Hippocampal formation (tissue), 2 donors: ENCODE measurements at regions not wholly inside any gene's neighbourhood (a gene's known extent, or its start where the extent isn't known, plus 50 kb on each side); places are given as distances from the start of the nearest gene placed in this dataset.
"Not testable (repeated sequence)": the region's sequence is repeated elsewhere in the genome, so short reads cannot be mapped to it uniquely, and the experiment has no call there.

Source experiments
- DNase-seq, 2 donors: peaks; one replicate each; lab custom pipeline; 2025; lab: John Stamatoyannopoulos, UW

DNA sequence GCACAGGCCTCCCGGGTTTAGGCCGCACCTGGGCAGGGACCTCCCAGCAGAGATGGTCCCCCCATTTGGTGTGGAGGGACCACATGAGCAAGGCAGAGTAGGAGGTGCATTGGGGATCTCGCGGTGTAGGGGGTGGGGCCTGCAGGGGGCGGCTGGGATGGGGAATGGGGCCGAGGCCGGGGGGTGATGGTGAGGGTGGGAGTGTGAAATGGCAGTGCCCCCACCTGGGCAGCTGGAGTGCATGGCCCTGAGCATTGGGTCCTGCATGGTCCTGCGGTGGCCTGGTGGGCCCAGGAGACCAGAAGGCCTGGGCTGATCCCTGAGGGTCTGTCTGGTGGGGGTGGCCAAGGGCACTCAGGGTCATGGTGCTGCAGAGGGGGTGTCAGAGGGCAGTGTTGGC lies 111.8 kb downstream of the KIF26A start:
- DNase-seq, result no peak

DNA sequence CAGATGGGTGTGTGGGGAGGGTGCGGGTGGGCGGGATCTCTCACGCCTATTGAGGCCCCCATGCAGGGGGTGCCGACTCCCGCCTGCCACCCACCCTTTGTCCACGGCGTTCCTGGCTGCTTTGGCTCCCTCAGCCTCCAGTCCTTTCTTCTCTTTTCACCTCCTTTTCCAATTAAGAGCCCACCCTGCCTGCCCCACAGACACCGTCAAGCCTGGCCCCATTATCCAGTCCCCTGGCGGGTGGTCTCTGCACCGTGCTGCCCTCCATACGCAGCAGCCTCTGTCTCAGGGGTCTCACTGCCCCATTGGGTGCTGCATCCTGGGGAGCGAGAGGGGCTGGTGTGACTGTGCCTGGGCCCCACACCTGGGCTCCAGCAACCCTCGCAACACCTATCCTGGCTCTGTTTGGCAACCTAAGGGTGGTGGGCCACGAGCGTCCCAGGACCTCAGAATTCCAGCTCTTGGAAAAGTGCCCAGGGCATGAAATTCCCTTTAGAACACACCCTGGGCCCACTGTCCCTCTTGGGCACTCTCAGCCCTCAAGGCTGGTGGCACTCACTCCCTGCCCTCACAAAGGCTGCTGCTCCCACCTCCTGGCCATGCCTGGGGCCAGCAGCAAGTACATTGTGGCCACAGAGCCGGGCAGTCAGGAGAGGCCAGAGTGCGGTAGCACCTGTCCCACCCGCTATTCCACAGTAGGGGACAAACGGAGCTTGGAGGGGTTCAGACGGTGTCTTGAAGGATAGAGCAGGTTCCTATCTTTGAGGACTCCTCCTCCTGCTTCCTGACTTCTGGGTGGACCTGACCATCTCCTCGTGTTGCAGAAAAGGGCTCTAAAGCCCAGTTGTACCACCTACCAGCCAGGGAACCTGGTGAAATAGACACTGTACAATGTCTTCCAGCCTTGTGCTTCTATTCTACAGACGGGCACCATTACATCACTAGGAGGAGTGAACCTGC lies 114.1 kb downstream of the KIF26A start:
- no peak for DNase-seq

DNA sequence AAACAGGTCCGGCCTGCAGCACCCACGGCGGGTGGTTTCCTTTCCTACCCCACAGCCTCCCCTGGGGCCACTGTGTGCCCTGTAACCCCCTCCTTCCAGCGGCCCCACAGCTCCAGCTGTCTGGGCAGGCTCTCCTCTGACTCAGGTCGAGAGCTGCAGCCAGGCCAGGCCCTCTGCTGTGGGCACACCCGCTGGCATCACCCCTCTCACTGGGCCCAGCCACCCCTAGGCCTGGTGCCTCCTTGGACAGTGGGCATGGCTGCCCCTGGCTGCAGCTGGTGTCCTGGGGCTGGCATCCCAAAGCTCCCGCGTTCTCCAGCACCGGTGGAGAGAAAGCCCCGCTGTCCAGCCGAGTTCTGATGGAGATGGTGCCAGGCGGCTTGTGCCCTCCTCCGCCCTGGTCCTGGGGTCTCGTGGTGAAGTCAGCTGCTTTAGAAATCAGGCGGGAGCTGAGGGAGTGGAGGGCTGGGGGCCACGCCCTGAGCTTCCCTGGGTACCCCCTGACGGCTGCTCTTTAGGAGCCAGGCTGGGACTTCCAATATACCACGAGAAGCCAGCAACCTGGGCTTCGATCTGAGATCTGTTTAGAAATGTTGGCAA lies 114.9 kb downstream of the KIF26A start:
- DNase-seq, result no peak

DNA sequence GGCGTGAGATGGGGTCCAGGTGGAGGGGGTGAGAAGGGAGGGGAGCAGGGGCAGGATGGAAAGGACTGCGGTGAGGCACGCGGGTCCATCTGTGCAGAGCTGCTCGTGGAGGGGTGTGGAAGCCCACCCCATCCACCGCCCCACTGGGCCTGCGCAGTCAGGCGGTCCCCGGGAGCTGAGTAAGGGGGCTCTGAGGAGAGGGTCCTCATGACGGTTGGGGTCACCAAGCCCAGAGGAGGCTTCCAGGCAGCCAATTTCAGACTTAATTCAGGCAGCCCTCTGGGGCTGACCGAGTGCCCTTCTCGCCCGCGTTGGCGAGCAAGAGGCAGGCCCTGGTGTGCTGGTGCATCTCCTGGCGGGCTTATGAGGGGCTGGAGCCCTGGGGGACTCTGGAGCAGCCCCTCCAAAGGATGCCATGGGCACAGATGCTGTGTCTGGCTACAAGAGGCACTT lies 115.5 kb downstream of the KIF26A start:
- DNase-seq, result no peak

DNA sequence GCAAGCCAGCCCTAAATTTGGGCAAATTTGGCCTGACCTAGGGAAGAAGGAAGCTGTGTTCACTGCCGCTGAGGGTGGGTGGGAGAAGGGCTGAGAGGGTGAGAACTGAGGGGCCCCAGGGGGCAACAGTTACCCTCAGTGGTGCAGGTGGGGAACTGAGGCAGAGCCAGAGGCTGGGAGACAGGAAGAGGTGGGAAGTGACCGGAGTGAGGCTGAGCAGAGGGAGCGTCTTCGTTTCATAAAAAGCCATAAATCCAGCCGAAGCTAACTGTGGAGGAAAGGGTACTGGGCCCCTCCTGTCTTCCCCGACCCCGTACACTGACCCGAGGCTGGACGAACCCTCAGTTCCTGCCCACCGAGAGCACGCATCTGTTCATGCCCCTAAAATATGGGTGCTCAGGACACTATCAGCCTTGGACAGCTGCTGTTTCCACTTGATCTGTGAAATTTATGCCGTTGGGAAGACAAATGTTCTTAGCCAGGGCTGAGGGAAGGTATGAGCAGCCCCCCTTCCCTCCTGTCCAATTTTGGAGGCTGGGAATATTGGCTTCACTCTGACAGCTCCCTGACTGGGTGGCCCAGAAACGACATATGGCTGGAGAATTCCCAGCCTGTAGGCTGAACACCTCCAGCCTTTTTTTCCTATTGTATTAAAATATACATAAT lies 116.5 kb downstream of the KIF26A start:
- DNase-seq, result no peak

DNA sequence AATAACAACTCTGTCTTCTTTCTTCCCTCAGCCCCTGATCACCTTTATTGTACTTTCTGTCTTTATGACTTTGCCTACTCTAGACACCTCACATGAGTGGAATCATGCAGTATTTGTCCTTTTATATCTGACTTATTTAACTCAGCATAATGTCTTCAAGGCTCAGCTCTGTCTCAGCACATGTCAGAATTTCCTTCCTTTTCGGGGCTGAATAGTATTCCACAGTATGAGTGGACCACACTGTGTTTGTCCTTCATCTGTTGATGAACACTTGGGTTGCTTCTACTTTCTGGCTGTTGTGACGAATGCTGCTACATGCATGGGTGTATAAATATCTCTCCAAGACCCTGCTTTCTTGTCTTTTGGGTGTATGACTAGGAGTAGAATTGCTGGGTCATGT lies 117.6 kb downstream of the KIF26A start:
- DNase-seq, result no peak

DNA sequence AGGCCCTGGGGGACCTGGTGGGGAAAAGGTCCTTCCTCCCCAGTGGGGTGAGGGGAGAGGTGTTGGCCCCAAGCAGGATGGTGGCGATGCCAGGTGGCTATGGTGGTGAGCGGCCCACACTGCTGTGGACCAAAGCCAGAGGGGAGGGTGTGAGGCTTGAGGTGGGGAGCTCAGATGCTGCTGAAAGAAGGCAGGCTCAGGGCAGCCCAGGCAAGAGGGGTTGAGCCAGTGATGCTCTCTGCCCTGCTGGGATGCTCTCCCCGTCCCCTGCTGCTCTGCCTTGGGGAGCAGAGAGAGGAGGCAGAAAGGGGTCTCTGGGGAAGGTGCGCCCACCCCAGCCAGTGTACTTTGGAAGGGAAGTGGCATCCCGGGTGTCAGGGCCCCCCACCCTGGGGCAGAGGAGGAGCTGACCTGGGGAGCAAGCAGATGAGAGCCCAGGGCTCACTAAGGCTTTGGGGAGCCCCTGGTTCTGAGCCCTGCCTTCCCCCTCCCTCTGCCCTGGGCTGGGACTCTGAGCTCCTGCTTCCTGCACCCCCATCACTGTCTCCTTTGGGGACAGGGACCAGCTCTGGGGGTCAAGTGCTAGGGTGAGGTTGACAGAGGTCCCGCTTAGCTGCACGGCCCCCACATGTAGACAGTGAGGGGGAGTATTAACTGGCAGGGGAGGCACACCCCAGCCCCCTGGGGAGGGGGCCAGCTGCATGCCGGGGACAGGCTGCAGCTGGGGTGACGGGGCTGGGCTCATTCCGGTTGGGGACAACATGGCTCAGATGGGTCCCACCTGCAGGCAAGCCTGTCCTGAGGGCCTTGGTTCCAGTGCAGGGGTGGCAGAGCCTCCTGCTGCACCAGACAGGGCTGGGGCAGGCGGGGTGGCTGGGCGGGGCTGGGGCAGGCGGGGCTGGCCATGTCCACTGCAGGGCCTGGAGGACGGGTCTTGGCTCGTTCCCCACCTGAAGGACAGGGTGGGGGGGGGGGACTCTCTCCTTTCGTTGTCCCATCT lies 124.4 kb downstream of the KIF26A start:
- DNase-seq, result no peak

DNA sequence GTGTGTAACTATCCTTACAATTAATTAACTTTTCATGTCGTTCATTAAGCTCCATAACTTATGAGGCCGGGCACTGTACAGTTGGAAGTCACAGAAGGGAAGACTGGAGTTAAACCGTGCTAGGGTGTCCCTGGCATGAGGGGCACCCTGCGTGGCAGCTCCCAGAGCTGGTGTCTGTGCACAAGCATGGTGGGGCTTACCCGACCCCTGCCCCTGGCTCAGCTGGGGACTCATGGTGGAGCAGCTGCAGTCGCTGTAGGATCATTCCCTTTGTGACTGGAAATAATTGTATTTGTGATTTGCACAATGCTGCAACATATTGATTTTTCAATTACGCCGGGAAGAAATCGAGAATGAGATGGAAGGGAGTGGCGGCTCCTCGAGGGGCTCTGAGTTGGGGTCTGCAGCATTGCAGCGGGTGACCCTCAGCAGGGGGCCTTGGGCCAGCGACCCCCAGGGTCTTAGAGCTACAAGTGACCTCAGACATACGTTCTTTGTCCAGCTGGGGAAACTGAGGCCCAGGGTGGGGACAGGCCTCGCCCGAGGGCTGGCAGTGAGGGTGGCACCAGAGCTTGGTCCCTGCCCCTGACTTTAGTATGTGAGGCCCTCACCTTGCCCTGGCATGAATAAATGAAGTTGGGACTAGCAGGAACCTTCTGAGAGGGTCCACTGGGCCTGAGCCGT lies 125.4 kb downstream of the KIF26A start:
- no peak for DNase-seq

DNA sequence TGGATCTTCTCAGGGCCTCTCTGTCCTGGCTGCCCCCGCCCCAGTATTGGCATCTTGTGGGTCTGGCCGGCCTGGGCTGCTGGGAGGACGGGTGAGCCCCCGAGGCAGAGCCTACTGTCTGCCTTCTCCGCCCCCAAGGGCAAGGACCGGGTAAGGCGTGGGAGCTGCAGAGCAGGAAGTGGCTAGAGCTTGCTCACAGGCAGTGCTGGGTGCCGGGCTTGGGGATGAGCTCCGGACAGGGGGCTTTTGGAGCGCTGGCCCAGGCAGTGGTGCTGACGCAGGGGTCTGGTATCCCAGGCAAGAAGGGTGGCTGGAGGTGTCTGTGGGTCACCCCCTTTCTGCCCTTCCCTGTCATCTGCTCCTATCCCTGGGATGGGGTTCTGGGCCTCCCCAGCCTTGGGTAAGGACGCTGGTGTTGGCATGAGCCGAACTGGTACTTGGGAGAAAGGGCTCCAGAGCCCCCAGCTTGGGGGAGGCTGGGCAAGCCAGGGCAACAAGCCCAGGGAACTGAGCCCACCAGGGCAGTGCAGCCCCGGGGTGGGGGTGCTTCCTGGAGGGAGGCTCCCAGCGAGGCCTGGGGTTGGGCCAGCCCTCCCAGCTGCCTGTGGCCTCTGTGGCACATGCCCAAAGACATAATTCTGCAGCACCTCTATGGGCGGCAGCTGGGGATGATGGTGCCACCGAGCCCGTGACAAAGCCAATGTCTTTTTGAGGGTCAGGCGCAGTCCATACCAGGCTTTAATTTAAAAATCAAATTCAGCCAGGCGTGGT lies 126.3 kb downstream of the KIF26A start:
- DNase-seq, result no peak

DNA sequence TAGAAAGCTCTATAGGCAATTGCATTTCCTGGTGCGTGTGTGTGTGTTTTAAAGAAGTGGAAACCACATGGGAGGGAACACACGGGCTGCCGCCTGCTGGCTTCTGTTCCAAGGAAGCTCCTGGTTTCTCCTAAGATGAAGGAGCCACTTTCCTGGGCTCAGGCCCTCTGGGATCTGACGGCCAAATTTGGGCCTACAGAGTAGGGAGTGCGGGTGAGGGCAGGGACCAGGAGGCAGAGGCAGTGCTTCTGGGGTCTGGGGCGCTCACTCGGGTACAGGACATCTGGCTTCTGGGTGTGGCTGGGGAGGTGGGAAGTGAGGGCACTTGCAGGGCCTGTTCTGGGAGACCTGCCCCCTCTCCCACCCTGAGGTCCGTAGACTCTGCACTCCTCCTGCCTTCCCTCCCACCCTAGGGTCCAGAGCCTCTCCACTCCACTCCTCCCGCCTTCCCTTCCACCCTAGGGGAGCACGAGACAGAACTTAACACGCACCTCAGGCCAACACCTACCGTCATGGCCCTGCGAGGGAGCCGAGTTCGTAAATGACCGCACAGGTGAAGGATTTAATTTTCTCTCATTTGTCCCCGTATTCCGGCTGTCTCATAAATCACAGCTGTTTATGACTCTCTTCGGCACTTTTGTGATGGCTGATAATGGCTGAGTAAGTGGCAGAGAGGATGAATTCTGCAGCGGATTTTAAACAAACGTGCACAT lies 127.7 kb downstream of the KIF26A start:
- DNase-seq, result no peak

DNA sequence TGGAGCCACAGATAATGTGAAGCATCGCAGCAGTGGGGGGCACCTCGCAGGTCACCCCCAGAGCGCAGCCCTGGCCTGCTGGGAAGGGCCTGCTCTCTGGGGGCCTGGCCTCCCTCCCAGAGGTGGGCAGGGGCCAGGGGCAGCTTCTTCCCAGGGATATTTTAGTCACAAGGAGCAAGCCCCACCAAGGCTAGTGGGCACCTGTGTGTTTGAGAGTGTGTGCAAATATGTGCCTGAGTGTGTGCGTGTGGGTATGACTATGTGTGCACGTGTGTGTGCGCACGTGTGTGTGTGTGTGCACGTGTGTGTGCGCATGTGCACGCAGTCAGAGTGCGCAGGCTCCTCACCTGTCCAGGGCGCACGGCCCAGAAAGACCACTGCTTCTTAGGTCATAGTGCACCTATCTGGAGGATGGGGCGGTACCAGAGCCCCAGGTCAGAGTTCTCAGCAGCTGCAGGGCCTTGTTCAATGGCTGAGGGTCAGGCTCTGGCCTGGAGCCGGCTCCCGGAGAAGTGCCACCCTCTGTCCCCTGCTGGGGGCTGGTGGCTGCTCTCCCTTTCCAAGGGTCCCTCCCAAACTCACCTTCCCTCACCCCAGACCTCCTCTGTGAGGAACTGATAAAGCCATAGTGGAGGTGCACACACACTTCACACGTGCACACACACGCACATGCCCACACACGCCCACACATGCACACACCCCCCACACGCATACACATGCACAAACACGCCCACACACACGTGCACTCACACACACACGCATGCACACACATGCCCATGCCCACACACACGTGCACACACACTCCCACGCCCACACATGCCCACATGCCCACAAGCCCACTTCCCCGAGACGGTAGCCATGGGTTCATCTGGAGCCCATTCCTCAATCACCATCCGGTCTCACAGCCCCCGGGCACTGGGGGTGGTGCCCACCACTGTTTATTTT lies 128.5 kb downstream of the KIF26A start:
- no peak for DNase-seq

DNA sequence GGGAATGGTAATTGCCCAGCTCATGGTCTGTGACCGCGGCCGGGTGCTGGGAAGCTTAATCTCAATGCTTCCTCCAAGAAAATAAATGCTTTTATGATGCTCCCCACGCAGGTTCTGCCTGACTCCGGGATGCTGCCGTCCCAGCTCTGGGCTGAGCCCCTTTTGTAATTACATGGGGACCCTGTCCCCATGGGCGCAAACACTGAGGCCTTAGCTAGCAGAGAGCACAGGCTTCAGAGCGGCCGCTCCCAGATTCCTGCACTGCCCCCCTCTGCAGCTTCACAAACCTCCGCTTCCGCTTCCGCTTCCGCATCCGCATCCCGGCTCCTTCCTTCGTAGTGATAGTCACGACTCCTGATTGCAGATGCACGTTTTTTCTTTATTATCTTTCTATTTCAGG lies 129.5 kb downstream of the KIF26A start:
- DNase-seq, result no peak

DNA sequence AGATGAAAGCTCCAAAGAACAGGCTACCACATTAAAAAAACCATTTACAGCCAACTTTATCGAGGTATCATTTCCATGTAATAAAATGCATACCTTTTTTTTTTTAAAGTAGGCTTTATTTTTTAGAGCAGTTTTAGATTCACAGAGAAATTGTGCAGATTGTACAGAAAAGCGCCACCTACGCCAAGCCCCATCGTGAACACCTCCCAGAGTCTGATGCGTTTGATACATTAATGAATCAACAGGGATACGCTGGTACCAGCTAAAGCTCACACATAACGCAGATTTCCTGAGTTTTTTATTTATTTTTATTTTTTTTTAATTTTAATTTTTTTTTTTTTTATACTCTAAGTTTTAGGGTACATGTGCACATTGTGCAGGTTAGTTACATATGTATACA lies 129.9 kb downstream of the KIF26A start:
- no peak for DNase-seq

DNA sequence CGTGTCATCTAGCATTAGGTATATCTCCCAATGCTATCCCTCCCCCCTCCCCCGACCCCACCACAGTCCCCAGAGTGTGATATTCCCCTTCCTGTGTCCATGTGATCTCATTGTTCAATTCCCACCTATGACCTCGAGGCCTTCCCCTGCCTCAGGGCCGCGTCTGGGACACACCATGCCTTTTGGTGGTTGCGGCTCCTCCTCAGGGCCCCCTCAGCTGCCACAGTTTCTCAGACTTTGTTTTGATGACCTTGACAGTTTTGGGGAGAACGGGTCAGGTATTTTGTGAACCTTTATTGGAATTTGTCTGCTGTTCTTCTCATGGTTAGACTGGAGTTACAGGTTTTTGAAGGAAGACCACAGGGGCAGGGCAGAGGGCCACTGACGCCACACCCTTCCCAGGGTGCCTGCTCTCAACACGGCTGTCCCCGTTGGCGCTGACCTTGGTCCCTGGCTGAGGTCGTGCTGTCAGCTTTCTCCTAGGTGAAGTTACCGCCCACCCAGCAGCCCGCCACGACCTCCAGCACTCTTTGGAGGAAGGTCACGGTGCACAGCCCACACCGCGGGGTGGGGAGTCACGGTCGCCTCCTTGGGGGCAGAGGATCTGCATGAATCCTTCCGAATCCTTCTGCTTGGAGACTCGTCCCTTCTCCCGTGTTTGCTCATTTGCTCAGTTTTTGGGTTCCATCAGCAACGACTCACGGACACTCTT lies 130.5 kb downstream of the KIF26A start:
- DNase-seq, result no peak

DNA sequence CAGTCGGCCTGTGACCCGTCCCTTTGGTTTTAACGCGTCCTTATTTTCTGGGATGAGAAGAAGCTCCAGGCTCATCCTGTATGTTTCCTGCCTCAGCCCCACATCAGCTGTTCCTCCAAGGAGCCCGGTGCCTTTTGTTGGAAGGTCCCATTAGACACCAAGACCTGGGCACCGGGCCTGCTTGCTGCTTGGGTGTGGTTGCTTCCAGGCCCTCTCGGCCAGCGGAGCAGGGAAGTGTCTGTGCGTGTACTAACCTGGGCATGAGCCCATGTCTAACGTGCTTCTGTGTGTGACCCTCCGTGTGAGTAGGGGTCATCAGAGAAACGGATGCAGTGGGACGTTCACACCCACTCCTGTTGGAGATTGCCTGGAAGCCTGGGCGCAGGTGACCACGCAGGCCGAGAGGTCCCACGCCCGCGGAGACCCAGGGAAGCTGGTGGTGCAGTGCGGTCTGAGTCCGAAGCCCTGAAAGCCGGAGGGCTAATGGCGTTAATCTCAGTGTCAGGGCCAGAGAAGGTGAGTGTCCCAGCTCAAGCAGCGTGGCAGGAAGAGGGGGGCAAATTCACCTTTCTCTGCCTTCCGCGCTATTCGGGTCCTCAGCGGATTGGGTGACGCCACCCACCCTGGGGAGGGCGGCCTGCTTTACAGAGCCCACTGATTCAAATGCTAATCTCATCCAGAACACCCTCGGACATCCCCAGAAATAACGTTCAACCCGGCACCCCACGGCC lies 131.3 kb downstream of the KIF26A start:
- DNase-seq, result not testable (repeated sequence)

DNA sequence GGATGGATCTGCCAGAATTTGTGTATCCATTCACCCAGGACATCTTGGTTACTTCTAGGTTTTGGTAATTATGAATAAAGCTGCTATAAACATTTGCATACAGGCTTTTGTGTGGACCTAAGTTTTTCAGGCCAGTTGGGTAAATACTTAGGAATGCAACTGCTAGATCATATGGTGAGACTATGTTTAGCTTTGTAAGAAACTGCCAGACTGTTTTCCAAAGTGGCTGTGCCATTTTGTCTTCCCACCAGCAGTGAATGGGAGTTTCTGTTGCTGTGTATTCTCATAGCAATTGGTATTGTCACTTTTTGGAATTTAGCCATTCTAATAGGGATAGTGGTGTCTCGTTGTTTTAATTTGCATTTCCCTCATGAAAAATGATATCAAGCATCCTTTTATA lies 133.0 kb downstream of the KIF26A start:
- DNase-seq, result no peak

DNA sequence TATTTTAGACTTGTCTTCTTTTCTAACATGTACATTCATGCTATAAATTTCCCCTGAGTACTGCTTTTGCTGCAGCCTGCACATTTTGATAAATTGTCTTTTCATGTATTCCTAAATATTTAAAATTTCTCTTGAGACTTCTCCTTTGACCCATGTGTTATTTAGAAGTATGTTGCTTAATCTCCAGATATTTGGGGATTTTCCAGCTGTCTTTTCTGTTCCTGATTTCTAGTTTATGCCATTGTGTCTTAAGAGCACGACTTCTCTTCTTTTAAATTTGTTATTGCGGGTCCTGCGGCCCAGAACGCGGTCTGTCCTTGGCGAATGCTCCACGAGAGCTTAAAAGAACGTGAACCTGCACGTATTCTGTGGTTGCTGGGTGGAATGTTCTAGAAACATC lies 136.4 kb downstream of the KIF26A start:
- no peak for DNase-seq
